ENCODE measurements at regions not wholly inside any gene's neighbourhood (a gene's known extent, or its start where the extent isn't known, plus 50 kb on each side); places are given as distances from the start of the nearest gene placed in this dataset.

GRCh38 chr10:9469663-9470205, 1415.2 kb downstream of the GATA3 start:
- Histone ChIP-seq H3K9me3 (no peaks in the 10 kb centered on the region), H3K27ac (no peak overlapping the region), H3K4me1 (no peaks in the 10 kb centered on the region), H3K27me3 (no peaks in the 10 kb centered on the region), H3K4me3 (no peak overlapping the region), H3K36me3 (no peaks in the 10 kb centered on the region)
- WGBS, 2 donors = 60 to 63% methylated on average over 2 of the region's 2 CpGs
- intact Hi-C loops (cut with DNase I) = no loop called here
- TF ChIP-seq, protein P1, sequence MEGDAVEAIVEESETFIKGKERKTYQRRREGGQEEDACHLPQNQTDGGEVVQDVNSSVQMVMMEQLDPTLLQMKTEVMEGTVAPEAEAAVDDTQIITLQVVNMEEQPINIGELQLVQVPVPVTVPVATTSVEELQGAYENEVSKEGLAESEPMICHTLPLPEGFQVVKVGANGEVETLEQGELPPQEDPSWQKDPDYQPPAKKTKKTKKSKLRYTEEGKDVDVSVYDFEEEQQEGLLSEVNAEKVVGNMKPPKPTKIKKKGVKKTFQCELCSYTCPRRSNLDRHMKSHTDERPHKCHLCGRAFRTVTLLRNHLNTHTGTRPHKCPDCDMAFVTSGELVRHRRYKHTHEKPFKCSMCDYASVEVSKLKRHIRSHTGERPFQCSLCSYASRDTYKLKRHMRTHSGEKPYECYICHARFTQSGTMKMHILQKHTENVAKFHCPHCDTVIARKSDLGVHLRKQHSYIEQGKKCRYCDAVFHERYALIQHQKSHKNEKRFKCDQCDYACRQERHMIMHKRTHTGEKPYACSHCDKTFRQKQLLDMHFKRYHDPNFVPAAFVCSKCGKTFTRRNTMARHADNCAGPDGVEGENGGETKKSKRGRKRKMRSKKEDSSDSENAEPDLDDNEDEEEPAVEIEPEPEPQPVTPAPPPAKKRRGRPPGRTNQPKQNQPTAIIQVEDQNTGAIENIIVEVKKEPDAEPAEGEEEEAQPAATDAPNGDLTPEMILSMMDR (IDR thresholded peaks at IDR 0.05) = no peak
- TF ChIP-seq POLR2A (IDR thresholded peaks at IDR 0.05) = no peak
- no peak for DNase-seq

DNA sequence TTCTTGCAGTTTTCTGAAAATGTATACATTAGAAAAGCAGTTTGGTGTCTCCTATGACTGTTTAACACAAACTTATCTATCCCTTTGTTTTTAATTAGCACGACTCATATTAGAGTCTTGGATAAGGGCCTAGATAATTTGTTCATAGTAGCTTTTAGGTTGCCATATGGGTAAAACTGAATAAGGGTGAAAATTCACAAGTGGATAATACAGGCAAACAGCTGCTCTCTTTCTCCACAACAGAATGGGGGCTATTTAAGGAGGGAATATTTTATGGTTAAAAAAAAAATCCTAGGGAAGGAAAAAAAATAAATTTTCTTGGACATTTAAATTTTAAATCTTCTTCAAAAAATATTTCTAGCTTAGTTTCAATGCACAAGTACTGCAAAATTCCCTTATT, 1416.1 kb downstream of the GATA3 start:
- no peak overlapping the region for H3K27ac ChIP-seq
- no peaks in the 10 kb centered on the region for H3K9me3 ChIP-seq
- intact Hi-C loops (cut with DNase I) = no loop called here
- no peaks in the 10 kb centered on the region for H3K27me3 ChIP-seq
- DNase-seq = no peak
- no peak for TF ChIP-seq POLR2A (IDR thresholded peaks at IDR 0.05)
- TF ChIP-seq, protein P1 (IDR thresholded peaks at IDR 0.05) = no peak
- 53 to 59% methylated on average over 1 of the region's 1 CpG for WGBS, 2 donors
- H3K4me1 ChIP-seq = no peaks in the 10 kb centered on the region
- no peak overlapping the region for H3K4me3 ChIP-seq
- H3K36me3 ChIP-seq = no peaks in the 10 kb centered on the region

DNA sequence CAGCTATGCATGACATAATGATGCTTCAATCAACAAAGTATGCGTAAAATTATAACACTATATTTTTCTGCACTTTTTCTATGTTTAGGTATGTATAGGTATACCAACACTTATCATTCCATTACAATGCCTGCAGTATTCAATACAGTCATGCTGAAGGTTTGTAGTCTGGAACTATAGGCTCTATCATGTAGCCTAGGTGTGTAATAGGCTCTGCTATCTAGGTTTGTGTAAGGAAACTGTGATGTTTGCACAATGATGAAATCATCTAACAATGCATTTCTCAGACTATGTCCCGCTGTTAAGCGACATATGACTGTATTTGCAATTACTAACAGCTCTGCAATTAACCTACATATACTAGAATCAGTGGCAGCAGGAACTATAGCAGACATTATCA, 1447.5 kb downstream of the GATA3 start:
- Histone ChIP-seq H3K4me1 (no peaks in the 10 kb centered on the region), H3K27ac (no peak overlapping the region), H3K4me3 (no peak overlapping the region), H3K36me3 (no peaks in the 10 kb centered on the region), H3K9me3 (no peaks in the 10 kb centered on the region), H3K27me3 (no peaks in the 10 kb centered on the region)
- TF ChIP-seq, protein P1 (IDR thresholded peaks at IDR 0.05) = no peak
- TF ChIP-seq POLR2A (IDR thresholded peaks at IDR 0.05) = no peak
- WGBS, 2 donors = 66 to 85% methylated on average over 3 of the region's 3 CpGs
- DNase-seq = no peak
- intact Hi-C loops (cut with DNase I) = no loop called here

DNA sequence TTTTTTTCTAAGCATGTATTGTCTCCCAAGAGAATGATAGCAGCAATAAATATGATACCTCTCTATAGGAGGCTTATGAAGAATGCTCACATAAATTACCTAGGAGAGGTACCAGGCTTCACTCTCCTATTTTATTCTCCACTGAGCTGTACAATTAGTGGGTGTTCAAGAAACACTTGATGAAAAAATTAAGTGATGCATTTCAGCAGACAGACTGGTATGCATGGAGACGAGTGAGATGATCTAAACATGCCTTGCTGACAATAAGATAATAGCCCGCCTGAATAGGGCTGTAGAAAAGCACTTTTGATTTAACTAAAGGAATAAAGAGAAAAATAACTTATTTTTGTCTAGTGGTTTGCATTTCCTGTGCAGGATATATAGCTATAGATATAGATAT, 1449.7 kb downstream of the GATA3 start:
- Histone ChIP-seq H3K27ac (no peak overlapping the region), H3K36me3 (no peaks in the 10 kb centered on the region), H3K4me1 (no peaks in the 10 kb centered on the region), H3K9me3 (no peaks in the 10 kb centered on the region), H3K27me3 (no peaks in the 10 kb centered on the region), H3K4me3 (no peak overlapping the region)
- TF ChIP-seq, protein P1 (IDR thresholded peaks at IDR 0.05) = no peak
- no peak for DNase-seq
- intact Hi-C loops (cut with DNase I) = no loop called here
- WGBS, 2 donors = 72 to 83% methylated on average over 2 of the region's 2 CpGs

- 40 to 52% methylated on average over 2 of the region's 2 CpGs for WGBS, 2 donors
- H3K27me3 ChIP-seq = no peaks in the 10 kb centered on the region
- no peak overlapping the region for H3K27ac ChIP-seq
- no peaks in the 10 kb centered on the region for H3K4me1 ChIP-seq
- no peak overlapping the region for H3K4me3 ChIP-seq
- intact Hi-C loops (cut with DNase I) = no loop called here
- H3K9me3 ChIP-seq = no peaks in the 10 kb centered on the region
- H3K36me3 ChIP-seq = no peaks in the 10 kb centered on the region
- no peak for DNase-seq
- no peak for TF ChIP-seq POLR2A (IDR thresholded peaks at IDR 0.05)
- TF ChIP-seq, protein P1 (IDR thresholded peaks at IDR 0.05) = no peak
Observed at GRCh38 chr10:9505546-9505945, 1451.1 kb downstream of the GATA3 start.

Measured in esophagus squamous epithelium (tissue), 5 donors.